ENCODE measurements at regions not wholly inside any gene's neighbourhood (a gene's known extent, or its start where the extent isn't known, plus 50 kb on each side); places are given as distances from the start of the nearest gene placed in this dataset.

- DNase-seq (ENCODE audit: low read depth): no peak
These were observed 260.0 kb upstream of the HS6ST1 start for GRCh38 chr2:128578406-128579390.

GRCh38 chr2:128579825-128580224 is 261.2 kb upstream of the HS6ST1 start:
- DNase-seq (ENCODE audit: low read depth): no peak

GRCh38 chr2:128580988-128581848 is 262.6 kb upstream of the HS6ST1 start:
- no peak for DNase-seq (ENCODE audit: low read depth)

- DNase-seq (ENCODE audit: low read depth): no peak
These were observed 263.2 kb upstream of the HS6ST1 start for GRCh38 chr2:128581849-128582244.

GRCh38 chr2:128584296-128584890 is 265.7 kb upstream of the HS6ST1 start:
- no peak for DNase-seq (ENCODE audit: low read depth)

GRCh38 chr2:128585706-128586105 is 267.0 kb upstream of the HS6ST1 start:
- DNase-seq (ENCODE audit: low read depth): no peak

GRCh38 chr2:128589681-128590080 is 271.0 kb upstream of the HS6ST1 start:
- DNase-seq (ENCODE audit: low read depth): no peak

GRCh38 chr2:128590309-128591021 is 271.8 kb upstream of the HS6ST1 start:
- DNase-seq (ENCODE audit: low read depth): no peak

GRCh38 chr2:128591022-128591860 is 272.6 kb upstream of the HS6ST1 start:
- no peak for DNase-seq (ENCODE audit: low read depth)

GRCh38 chr2:128591861-128592822 is 273.5 kb upstream of the HS6ST1 start:
- no peak for DNase-seq (ENCODE audit: low read depth)

GRCh38 chr2:128593518-128593878 is 274.8 kb upstream of the HS6ST1 start:
- no peak for DNase-seq (ENCODE audit: low read depth)

GRCh38 chr2:128593879-128594650 is 275.4 kb upstream of the HS6ST1 start:
- no peak for DNase-seq (ENCODE audit: low read depth)

GRCh38 chr2:128594651-128594910 is 275.9 kb upstream of the HS6ST1 start:
- DNase-seq (ENCODE audit: low read depth): no peak

GRCh38 chr2:128594953-128595677 is 276.4 kb upstream of the HS6ST1 start:
- DNase-seq (ENCODE audit: low read depth): no peak

- DNase-seq (ENCODE audit: low read depth): no peak
These were observed 277.2 kb upstream of the HS6ST1 start for GRCh38 chr2:128595763-128596395.

- DNase-seq (ENCODE audit: low read depth): no peak
These were observed 277.9 kb upstream of the HS6ST1 start for GRCh38 chr2:128596396-128597120.

- no peak for DNase-seq (ENCODE audit: low read depth)
These were observed 278.6 kb upstream of the HS6ST1 start for GRCh38 chr2:128597121-128597762.
